CD4-positive, alpha-beta T cell treated with Interferon gamma for 1 hour (primary cell): ENCODE measurements at regions not wholly inside any gene's neighbourhood (a gene's known extent, or its start where the extent isn't known, plus 50 kb on each side); places are given as distances from the start of the nearest gene placed in this dataset.
"Not testable (repeated sequence)": the region's sequence is repeated elsewhere in the genome, so short reads cannot be mapped to it uniquely, and the experiment has no call there.

ENCODE experiments used
- DNase-seq: peaks from one replicate; pipeline ENCODE4 v3.0.0-alpha.2; 2020

- no peak for DNase-seq
These were observed 264.1 kb downstream of the TSHZ3 start for GRCh38 chr19:31085125-31085524.

GRCh38 chr19:31083105-31083504 is 266.1 kb downstream of the TSHZ3 start:
- no peak for DNase-seq

- no peak for DNase-seq
These were observed 274.0 kb downstream of the TSHZ3 start for GRCh38 chr19:31075146-31075655.

- DNase-seq, result no peak
These were observed 274.8 kb downstream of the TSHZ3 start for GRCh38 chr19:31074199-31075125.

GRCh38 chr19:31073485-31074198 is 275.6 kb downstream of the TSHZ3 start:
- no peak for DNase-seq

GRCh38 chr19:31072451-31072850 is 276.8 kb downstream of the TSHZ3 start:
- DNase-seq, result no peak

GRCh38 chr19:31071136-31071855 is 277.9 kb downstream of the TSHZ3 start:
- DNase-seq, result no peak

GRCh38 chr19:31070146-31071065 is 278.8 kb downstream of the TSHZ3 start:
- DNase-seq, result no peak

- no peak for DNase-seq
These were observed 281.0 kb downstream of the TSHZ3 start for GRCh38 chr19:31068268-31068667.

GRCh38 chr19:31066385-31066784 is 282.9 kb downstream of the TSHZ3 start:
- DNase-seq, result no peak

GRCh38 chr19:31064491-31064890 is 284.7 kb downstream of the TSHZ3 start:
- DNase-seq, result no peak

GRCh38 chr19:31058676-31059340 is 290.4 kb downstream of the TSHZ3 start:
- no peak for DNase-seq

GRCh38 chr19:31057476-31057875 is 291.8 kb downstream of the TSHZ3 start:
- no peak for DNase-seq

- DNase-seq, result no peak
These were observed 293.8 kb downstream of the TSHZ3 start for GRCh38 chr19:31055454-31055853.

- peak; percentile 6 for DNase-seq
These were observed 294.8 kb downstream of the TSHZ3 start for GRCh38 chr19:31054430-31054829.

GRCh38 chr19:31049431-31049830 is 299.8 kb downstream of the TSHZ3 start:
- DNase-seq, result no peak

GRCh38 chr19:31046024-31046423 is 303.2 kb downstream of the TSHZ3 start:
- no peak for DNase-seq

- DNase-seq, result no peak
These were observed 307.8 kb downstream of the TSHZ3 start for GRCh38 chr19:31041461-31041860.

- DNase-seq, result no peak
These were observed 310.1 kb downstream of the TSHZ3 start for GRCh38 chr19:31039151-31039550.

GRCh38 chr19:31037286-31037980 is 311.8 kb downstream of the TSHZ3 start:
- DNase-seq, result no peak

- DNase-seq, result not testable (repeated sequence)
These were observed 317.8 kb downstream of the TSHZ3 start for GRCh38 chr19:31031455-31031854.
